HG03354 (cell line): ENCODE measurements at regions not wholly inside any gene's neighbourhood (a gene's known extent, or its start where the extent isn't known, plus 50 kb on each side); places are given as distances from the start of the nearest gene placed in this dataset.

ENCODE experiments used
- ATAC-seq: cut with Tn5 transposase; IDR thresholded peaks from one replicate; pipeline ENCODE4 v1.9.1; 2021; ENCODE audit warnings: mild to moderate bottlenecking; ENCODE audit not compliant: unreplicated experiment, poor library complexity, severe bottlenecking

DNA sequence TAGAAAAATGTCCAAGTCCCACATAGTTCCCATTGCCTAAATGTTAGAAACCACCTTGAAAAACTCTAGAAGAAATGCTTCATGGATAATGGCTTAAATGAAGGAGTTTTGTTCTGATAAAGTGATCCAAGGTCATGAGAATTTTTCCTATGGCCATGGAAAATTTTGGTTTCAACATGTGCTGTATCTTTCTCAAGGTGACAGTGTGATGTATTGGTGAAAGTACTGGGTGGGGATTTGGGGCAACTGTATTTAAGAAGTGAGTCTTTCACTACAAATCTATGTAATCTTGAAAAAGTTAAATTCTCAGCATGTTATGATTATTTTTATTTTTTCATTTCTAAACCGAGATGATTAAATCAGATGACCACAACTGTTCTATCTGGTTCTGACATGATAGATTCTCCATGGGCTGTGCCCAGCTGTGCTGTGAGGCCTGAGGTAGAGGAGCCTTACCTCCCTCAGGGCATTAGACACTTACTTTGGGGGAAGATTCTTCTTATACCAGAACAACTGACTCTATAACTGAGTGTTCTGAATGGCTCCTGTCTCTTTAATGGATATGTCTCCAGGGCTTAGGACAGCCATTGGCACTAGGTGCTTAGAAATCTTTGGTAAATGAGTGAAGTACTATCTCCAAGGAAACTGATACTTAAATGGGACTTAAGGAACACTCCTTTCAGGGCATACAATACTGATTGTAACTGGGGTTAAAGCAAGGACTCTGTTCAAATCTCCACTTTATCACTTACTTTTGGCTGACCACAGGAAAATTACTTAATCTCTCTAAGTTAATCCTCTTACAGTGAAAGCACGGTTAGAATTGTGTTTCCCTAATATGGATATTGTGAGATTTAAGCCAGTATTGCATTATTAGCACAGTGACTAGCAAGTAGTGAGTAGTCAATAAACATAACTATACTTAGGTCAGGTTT is 397.4 kb upstream of the MEF2C start:
- ATAC-seq: no peak

- ATAC-seq: no peak
Measured at GRCh38 chr5:89279391-89280036, 396.5 kb upstream of the MEF2C start.

GRCh38 chr5:89277816-89278215 is 394.8 kb upstream of the MEF2C start:
- ATAC-seq: no peak

- no peak for ATAC-seq
Measured at GRCh38 chr5:89276566-89277305, 393.8 kb upstream of the MEF2C start.

GRCh38 chr5:89275066-89275855 is 392.3 kb upstream of the MEF2C start:
- no peak for ATAC-seq

GRCh38 chr5:89273289-89273688 is 390.3 kb upstream of the MEF2C start:
- no peak for ATAC-seq

GRCh38 chr5:89270901-89271300 is 387.9 kb upstream of the MEF2C start:
- ATAC-seq: peak; percentile 12

- ATAC-seq: no peak
Measured at GRCh38 chr5:89269721-89270120, 386.7 kb upstream of the MEF2C start.

DNA sequence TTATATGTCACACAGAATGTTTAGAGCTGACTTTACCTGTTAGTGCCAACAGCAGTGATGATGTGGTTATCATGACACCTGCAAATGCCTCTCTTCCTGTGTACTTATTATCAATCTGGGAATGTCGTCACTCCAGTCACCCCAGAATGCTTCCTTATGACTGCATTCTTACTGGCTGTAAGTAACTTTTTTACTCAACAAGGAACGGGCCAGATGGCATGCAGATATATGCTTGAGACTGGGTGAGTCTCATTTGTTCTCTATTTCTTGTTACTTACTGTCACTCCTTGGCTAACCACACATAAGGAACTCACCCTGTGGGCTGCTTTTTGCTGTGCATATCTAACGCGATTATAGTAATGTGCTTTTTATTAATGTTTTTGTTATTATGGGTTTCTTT is 385.5 kb upstream of the MEF2C start:
- no peak for ATAC-seq

DNA sequence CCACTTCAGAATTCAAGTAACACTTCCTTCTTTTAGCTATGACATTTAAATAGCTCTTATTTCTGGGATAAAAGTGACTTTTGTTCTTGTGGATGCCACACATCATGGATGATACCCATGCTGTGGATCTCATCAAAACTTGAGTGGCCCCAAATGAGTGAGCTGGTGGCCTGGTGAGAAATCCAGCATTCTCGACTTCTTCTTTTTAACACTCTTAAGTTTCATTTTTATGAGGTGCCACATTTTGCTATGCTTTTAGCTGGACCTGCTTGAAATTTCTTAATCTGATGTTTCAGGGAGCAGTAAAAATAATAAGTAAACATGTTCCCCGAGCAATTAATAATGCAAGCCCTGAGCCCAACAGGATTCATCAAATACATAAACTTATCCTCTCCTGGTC is 384.8 kb upstream of the MEF2C start:
- ATAC-seq: no peak

GRCh38 chr5:89265511-89266179 is 382.7 kb upstream of the MEF2C start:
- no peak for ATAC-seq

DNA sequence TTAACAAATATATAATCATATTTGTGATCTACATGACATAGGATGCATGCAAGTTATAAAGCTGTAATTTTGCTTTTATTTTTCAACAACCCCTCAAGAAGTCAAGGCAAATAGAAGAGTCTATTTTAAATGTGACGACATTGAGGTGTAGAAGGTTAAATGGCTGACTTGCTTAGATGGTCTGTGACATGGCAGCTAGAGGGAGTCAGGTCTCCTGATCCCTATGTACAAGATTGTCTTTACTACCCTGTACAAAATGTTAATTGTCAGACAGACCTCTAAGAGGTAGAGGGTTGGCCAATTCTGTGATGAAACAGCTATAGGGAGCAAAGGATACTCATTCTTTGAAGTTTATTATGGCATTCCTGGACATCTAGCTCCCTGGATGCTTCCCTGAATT is 380.9 kb upstream of the MEF2C start:
- ATAC-seq: no peak

- no peak for ATAC-seq
Measured at GRCh38 chr5:89262030-89262429, 379.0 kb upstream of the MEF2C start.

- no peak for ATAC-seq
Measured at GRCh38 chr5:89260254-89260653, 377.3 kb upstream of the MEF2C start.

DNA sequence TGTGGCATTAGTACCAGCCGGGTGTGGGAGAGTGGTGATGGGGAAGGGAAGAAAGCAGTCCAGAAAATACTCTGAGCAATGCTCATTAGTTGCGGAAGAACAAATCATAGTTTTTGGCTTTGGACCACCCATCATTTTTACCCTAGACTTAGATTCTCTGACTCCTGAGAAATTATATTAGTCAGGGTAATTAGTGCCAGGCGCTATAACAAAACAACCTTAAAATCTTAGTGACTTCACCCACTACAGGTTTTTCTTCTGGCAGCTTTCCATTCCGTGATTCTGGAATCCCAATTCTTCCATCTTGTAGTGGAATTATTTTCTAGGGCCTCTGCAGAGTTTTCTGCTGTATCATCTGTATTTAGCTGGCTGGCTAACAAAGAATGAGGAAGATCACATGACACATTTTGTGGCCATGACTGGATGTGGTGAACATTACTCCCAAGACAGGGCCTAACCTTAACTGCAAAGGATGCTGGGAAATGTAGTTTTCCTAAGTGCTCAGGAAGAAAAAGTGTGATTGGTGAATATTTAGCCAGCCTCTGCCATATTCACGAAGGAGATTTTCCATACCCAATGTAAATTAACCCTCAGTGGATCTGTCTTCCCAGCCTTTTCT is 373.0 kb upstream of the MEF2C start:
- no peak for ATAC-seq

- ATAC-seq: no peak
Measured at GRCh38 chr5:89253666-89254352, 370.8 kb upstream of the MEF2C start.

GRCh38 chr5:89246864-89247263 is 363.9 kb upstream of the MEF2C start:
- ATAC-seq: no peak

DNA sequence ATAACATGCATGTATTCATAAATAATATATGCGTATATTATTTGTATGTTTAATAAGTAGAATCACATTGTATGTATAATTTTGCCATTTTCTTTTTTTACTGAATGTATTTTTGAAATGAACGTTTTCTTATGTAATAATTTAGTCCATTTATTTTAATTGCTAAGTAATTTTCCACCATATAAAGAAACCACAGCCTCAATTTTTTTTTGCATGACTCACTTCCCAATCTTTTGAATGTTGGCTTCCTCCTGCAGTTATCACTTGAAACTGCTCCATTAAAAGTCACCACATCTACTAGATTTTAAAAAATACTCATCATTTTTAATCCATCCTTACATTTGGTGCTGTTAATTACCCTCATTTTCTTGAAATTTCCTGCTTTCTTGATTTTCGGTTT is 363.3 kb upstream of the MEF2C start:
- no peak for ATAC-seq
